ENCODE measurements at regions not wholly inside any gene's neighbourhood (a gene's known extent, or its start where the extent isn't known, plus 50 kb on each side); places are given as distances from the start of the nearest gene placed in this dataset.
"Not testable (repeated sequence)": the region's sequence is repeated elsewhere in the genome, so short reads cannot be mapped to it uniquely, and the experiment has no call there.

DNA sequence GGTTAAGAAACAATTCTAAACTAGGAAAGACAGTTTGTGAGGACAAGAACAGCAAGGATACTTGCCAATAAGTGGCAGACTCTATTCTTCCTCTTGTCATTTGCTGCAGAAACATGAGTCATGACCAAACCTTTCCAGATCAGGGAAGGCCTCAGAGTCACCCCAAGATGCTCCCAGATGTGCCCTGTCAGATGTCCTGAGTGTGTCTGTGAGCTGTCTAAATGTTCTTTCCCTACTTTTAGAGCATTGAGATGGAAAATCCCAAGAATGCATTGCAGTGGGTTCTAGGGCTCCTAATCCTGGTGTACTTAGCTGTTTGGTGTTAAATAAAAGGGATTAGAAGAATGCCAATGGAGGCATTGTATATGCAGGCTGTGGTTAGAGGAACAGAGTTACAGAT lies 57.5 kb upstream of the KIAA0040 start:
- ChIA-PET POLR2A (no interaction called here), CTCF (interaction anchor here (0.7 to 1.4 kb wide), 3 partner anchors 44 to 98 kb away, joined by 3 to 8 read pairs (median 6); no protein-coding TSS in a partner anchor)
- intact Hi-C loops (cut with micrococcal nuclease): no loop called here
- no peak overlapping the region for H3K4me3 Mint-ChIP-seq (ENCODE audit: unreplicated experiment)
- no peaks in the 10 kb centered on the region for H3K27me3 Mint-ChIP-seq (ENCODE audit: insufficient read depth, unreplicated experiment)
- no peak for DNase-seq (ENCODE audit: unreplicated experiment)
- TF ChIP-seq, protein P1, sequence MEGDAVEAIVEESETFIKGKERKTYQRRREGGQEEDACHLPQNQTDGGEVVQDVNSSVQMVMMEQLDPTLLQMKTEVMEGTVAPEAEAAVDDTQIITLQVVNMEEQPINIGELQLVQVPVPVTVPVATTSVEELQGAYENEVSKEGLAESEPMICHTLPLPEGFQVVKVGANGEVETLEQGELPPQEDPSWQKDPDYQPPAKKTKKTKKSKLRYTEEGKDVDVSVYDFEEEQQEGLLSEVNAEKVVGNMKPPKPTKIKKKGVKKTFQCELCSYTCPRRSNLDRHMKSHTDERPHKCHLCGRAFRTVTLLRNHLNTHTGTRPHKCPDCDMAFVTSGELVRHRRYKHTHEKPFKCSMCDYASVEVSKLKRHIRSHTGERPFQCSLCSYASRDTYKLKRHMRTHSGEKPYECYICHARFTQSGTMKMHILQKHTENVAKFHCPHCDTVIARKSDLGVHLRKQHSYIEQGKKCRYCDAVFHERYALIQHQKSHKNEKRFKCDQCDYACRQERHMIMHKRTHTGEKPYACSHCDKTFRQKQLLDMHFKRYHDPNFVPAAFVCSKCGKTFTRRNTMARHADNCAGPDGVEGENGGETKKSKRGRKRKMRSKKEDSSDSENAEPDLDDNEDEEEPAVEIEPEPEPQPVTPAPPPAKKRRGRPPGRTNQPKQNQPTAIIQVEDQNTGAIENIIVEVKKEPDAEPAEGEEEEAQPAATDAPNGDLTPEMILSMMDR (IDR thresholded peaks at IDR 0.05; ENCODE audit: unreplicated experiment): no peak
- no peak overlapping the region for H3K27ac Mint-ChIP-seq (ENCODE audit: low read depth, unreplicated experiment)
- no peaks in the 10 kb centered on the region for H3K4me1 Mint-ChIP-seq (ENCODE audit: insufficient read depth, unreplicated experiment)
- H3K9me3 Mint-ChIP-seq (ENCODE audit: unreplicated experiment): no peaks in the 10 kb centered on the region
- BruUV-seq (replicated peaks): no TSS peak
- no peaks in the 10 kb centered on the region for H3K36me3 Mint-ChIP-seq (ENCODE audit: insufficient read depth, unreplicated experiment)

DNA sequence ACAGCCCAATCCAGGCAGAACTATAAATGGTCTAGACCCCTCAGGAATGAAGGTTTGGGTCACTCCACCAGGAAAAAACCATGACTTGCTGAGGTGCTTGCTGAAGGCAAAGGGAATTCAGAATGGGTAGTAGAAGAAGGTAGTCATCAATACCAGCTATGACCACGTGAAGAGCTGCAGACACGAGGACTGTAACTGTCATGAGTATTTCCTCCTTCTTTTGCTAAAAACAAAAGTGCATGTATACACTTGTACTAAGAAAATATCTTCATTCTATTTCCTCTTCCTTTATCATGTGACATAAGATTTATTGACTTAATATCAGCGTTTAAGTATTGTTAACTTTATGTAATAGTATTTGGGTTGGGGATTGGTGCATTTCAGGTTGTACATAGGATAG lies 55.5 kb upstream of the KIAA0040 start:
- H3K27ac Mint-ChIP-seq (ENCODE audit: low read depth, unreplicated experiment); H3K4me1 Mint-ChIP-seq (ENCODE audit: insufficient read depth, unreplicated experiment); H3K9me3 Mint-ChIP-seq (ENCODE audit: unreplicated experiment); BruUV-seq (replicated peaks); H3K4me3 Mint-ChIP-seq (ENCODE audit: unreplicated experiment); POLR2A ChIA-PET; intact Hi-C loops (cut with micrococcal nuclease); H3K27me3 Mint-ChIP-seq (ENCODE audit: insufficient read depth, unreplicated experiment); DNase-seq (ENCODE audit: unreplicated experiment); H3K36me3 Mint-ChIP-seq (ENCODE audit: insufficient read depth, unreplicated experiment): not testable (repeated sequence)
- CTCF ChIA-PET: interaction anchor here (0.6 to 1.3 kb wide), 3 partner anchors 29 to 96 kb away, joined by 3 read pairs; no protein-coding TSS in a partner anchor

DNA sequence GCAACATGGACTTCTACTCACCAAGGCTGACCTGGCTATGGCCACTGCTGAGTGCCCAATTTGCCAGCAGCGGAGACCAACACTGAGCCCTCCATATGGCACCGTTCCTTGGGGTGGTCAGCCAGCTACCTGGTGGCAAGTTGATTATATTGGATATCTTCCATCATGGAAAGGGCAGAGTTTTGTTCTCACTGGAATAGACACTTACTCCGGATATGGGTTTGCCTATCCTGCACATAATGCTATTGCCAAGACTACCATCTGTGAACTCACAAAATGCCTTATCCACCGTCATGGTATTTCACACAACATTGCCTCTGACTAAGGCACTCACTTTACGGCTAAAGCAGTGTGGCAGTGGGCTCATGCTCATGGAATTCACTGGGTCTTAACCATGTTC lies 54.5 kb upstream of the KIAA0040 start:
- H3K27me3 Mint-ChIP-seq (ENCODE audit: insufficient read depth, unreplicated experiment); BruUV-seq (replicated peaks); H3K27ac Mint-ChIP-seq (ENCODE audit: low read depth, unreplicated experiment); H3K4me3 Mint-ChIP-seq (ENCODE audit: unreplicated experiment); H3K4me1 Mint-ChIP-seq (ENCODE audit: insufficient read depth, unreplicated experiment); H3K36me3 Mint-ChIP-seq (ENCODE audit: insufficient read depth, unreplicated experiment); intact Hi-C loops (cut with micrococcal nuclease); DNase-seq (ENCODE audit: unreplicated experiment); POLR2A ChIA-PET; H3K9me3 Mint-ChIP-seq (ENCODE audit: unreplicated experiment): not testable (repeated sequence)
- CTCF ChIA-PET: interaction anchor here (0.6 to 1.3 kb wide), 2 partner anchors 28 to 92 kb away, joined by 3 read pairs; no protein-coding TSS in a partner anchor

DNA sequence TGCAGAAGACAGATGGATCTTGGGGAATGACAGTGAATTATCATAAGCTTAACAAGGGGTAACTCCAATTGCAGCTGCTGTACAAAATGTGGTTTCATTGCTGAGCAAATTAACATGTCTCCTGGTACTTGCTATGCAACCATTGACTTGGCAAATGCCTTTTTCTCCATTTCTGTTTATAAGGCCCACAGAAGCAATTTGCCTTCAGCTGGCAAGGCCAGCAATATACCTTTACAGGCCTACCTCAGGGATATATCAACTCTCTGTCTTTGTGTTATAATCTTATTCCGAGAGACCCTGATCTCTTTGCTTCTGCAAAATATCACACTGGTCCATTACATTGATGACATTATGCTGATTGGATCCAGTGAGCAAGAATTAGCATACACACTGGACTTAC lies 52.7 kb upstream of the KIAA0040 start:
- BruUV-seq (replicated peaks): no TSS peak
- no peak for DNase-seq (ENCODE audit: unreplicated experiment)
- Mint-ChIP-seq H3K36me3 (ENCODE audit: insufficient read depth, unreplicated experiment) (no peaks in the 10 kb centered on the region), H3K4me3 (ENCODE audit: unreplicated experiment) (no peak overlapping the region), H3K4me1 (ENCODE audit: insufficient read depth, unreplicated experiment) (no peaks in the 10 kb centered on the region), H3K27me3 (ENCODE audit: insufficient read depth, unreplicated experiment) (no peaks in the 10 kb centered on the region), H3K9me3 (ENCODE audit: unreplicated experiment) (peaks cover 7% of the 10 kb centered on the region), H3K27ac (ENCODE audit: low read depth, unreplicated experiment) (no peak overlapping the region)
- ChIA-PET POLR2A (no interaction called here), CTCF (interaction anchor here (3.5 kb wide), 1 partner anchor 73 kb away, joined by 13 read pairs; no protein-coding TSS in a partner anchor)
- TF ChIP-seq, protein P1 (IDR thresholded peaks at IDR 0.05; ENCODE audit: unreplicated experiment): no peak
- intact Hi-C loops (cut with micrococcal nuclease): no loop called here

DNA sequence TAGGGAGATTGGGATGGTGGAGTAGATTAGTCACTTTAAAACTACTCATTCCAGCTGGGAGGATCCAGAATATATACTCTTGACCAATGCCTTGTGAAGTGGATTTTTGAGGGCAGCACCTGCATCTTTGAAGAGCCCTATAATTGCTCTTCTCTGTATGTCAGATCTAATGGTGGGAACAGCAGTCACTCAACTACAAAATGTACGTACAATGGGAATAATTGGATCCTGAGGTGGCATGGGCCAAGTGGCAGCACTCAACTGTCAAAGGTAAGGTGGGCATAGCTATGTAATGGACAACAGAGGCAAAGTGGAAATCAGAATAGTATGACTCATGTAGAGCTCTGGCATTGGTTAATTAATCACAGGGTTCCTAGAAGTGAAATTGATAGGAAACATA lies 51.6 kb upstream of the KIAA0040 start:
- Mint-ChIP-seq H3K4me3 (ENCODE audit: unreplicated experiment) (no peak overlapping the region), H3K27ac (ENCODE audit: low read depth, unreplicated experiment) (no peak overlapping the region), H3K36me3 (ENCODE audit: insufficient read depth, unreplicated experiment) (no peaks in the 10 kb centered on the region), H3K27me3 (ENCODE audit: insufficient read depth, unreplicated experiment) (no peaks in the 10 kb centered on the region), H3K9me3 (ENCODE audit: unreplicated experiment) (peaks cover 7% of the 10 kb centered on the region), H3K4me1 (ENCODE audit: insufficient read depth, unreplicated experiment) (no peaks in the 10 kb centered on the region)
- TF ChIP-seq, protein P1 (IDR thresholded peaks at IDR 0.05; ENCODE audit: unreplicated experiment): no peak
- intact Hi-C loops (cut with micrococcal nuclease): no loop called here
- no TSS peak for BruUV-seq (replicated peaks)
- ChIA-PET CTCF (interaction anchor here (1.1 to 3.5 kb wide), 4 partner anchors 23 to 92 kb away, joined by 3 to 13 read pairs (median 5); no protein-coding TSS in a partner anchor), POLR2A (no interaction called here)
- DNase-seq (ENCODE audit: unreplicated experiment): no peak

Measured in MCF 10A (cell line).